SK-N-MC (cell line): ENCODE measurements at regions not wholly inside any gene's neighbourhood (a gene's known extent, or its start where the extent isn't known, plus 50 kb on each side); places are given as distances from the start of the nearest gene placed in this dataset.

Experiments used
- FOXP2 ChIP-seq: optimal IDR thresholded peaks from 2 replicates; pipeline ENCODE3; 2011; ENCODE audit warnings: mild to moderate bottlenecking, moderate library complexity; ENCODE audit not compliant: insufficient read depth; ENCODE audit errors: extremely low read length, control extremely low read depth
- POLR2AphosphoS5 ChIP-seq: IDR thresholded peaks from 2 replicates; pipeline ENCODE4 v1.6.1; 2012; ENCODE audit warnings: mild to moderate bottlenecking, low read depth, low read length, borderline replicate concordance

GRCh38 chr6:6970851-6971250, 136.9 kb upstream of the RREB1 start:
- TF ChIP-seq FOXP2 (no peak), POLR2AphosphoS5 (no peak)
